IPS DF 6.9 (cell line): ENCODE measurements at regions not wholly inside any gene's neighbourhood (a gene's known extent, or its start where the extent isn't known, plus 50 kb on each side); places are given as distances from the start of the nearest gene placed in this dataset.

Experiments
- DNase-seq: peaks from one replicate; pipeline ENCODE4 v3.0.0-alpha.2; 2013; ENCODE audit warnings: low read depth, low spot score
- H3K27ac ChIP-seq: one replicate; pipeline ENCODE4 v1.5.1; 2013; ENCODE audit warnings: low read length, control low read depth
- H3K27me3 ChIP-seq: 2 replicates; pipeline ENCODE4 v1.6.1; 2013; ENCODE audit warnings: mild to moderate bottlenecking, low read length; ENCODE audit not compliant: control insufficient read depth, insufficient read depth
- H3K36me3 ChIP-seq: 2 replicates; pipeline ENCODE4 v1.6.1; 2013; ENCODE audit warnings: low read length; ENCODE audit not compliant: control insufficient read depth, insufficient read depth
- H3K4me1 ChIP-seq: 2 replicates; pipeline ENCODE4 v1.6.1; 2013; ENCODE audit warnings: low read length; ENCODE audit not compliant: control insufficient read depth, insufficient read depth
- H3K4me3 ChIP-seq: 2 replicates; pipeline ENCODE4 v1.5.1; 2013; ENCODE audit warnings: mild to moderate bottlenecking, low read length
- H3K9me3 ChIP-seq: 2 replicates; pipeline ENCODE4 v1.6.1; 2013; ENCODE audit warnings: low read length, inconsistent platforms; ENCODE audit not compliant: control insufficient read depth, insufficient read depth
- WGBS: extraction: QIAGEN DNeasy Blood & Tissue Kit; methylation state at CpG from one replicate; pipeline ENCODE4 v1.1.7; 2013; ENCODE audit warnings: mixed read lengths, missing lambda C conversion rate; ENCODE audit not compliant: insufficient read length, insufficient coverage; 5-methylcytosine and 5-hydroxymethylcytosine counted together

GRCh38 chr2:59660262-59660661 is 893.2 kb downstream of the BCL11A start:
- no peaks in the 10 kb centered on the region for H3K36me3 ChIP-seq
- no peaks in the 10 kb centered on the region for H3K9me3 ChIP-seq
- no peaks in the 10 kb centered on the region for H3K27me3 ChIP-seq
- WGBS: no CpG with 5 or more reads among the region's 4 CpGs
- H3K27ac ChIP-seq: no peak overlapping the region
- DNase-seq: no peak
- H3K4me3 ChIP-seq: no peak overlapping the region
- peaks cover 3% of the 10 kb centered on the region; the same call in 1 of the 2 replicates for H3K4me1 ChIP-seq

- Histone ChIP-seq H3K27ac (no peak overlapping the region), H3K4me3 (no peak overlapping the region), H3K4me1 (peaks cover 3% of the 10 kb centered on the region; the same call in 1 of the 2 replicates), H3K9me3 (no peaks in the 10 kb centered on the region), H3K27me3 (no peaks in the 10 kb centered on the region), H3K36me3 (no peaks in the 10 kb centered on the region)
- no CpG with 5 or more reads among the region's 7 CpGs for WGBS
- DNase-seq: no peak
Measured at GRCh38 chr2:59658906-59659635, 894.4 kb downstream of the BCL11A start.

- 100% methylated on average over 3 of the region's 9 CpGs for WGBS
- Histone ChIP-seq H3K27ac (no peak overlapping the region), H3K4me1 (no peaks in the 10 kb centered on the region), H3K27me3 (no peaks in the 10 kb centered on the region), H3K4me3 (no peak overlapping the region), H3K9me3 (no peaks in the 10 kb centered on the region), H3K36me3 (no peaks in the 10 kb centered on the region)
- no peak for DNase-seq
Measured at GRCh38 chr2:59655809-59656208, 897.6 kb downstream of the BCL11A start.

GRCh38 chr2:59654710-59655109 is 898.7 kb downstream of the BCL11A start:
- H3K27me3 ChIP-seq: no peaks in the 10 kb centered on the region
- no peak overlapping the region for H3K4me3 ChIP-seq
- WGBS: no CpG with 5 or more reads among the region's 4 CpGs
- no peak for DNase-seq
- no peaks in the 10 kb centered on the region for H3K4me1 ChIP-seq
- H3K27ac ChIP-seq: no peak overlapping the region
- no peaks in the 10 kb centered on the region for H3K9me3 ChIP-seq
- H3K36me3 ChIP-seq: no peaks in the 10 kb centered on the region

GRCh38 chr2:59653164-59653563 is 900.3 kb downstream of the BCL11A start:
- no peaks in the 10 kb centered on the region for H3K9me3 ChIP-seq
- H3K4me1 ChIP-seq: no peaks in the 10 kb centered on the region
- WGBS: no CpG with 5 or more reads among the region's 2 CpGs
- no peaks in the 10 kb centered on the region for H3K36me3 ChIP-seq
- H3K27ac ChIP-seq: no peak overlapping the region
- DNase-seq: no peak
- H3K4me3 ChIP-seq: no peak overlapping the region
- H3K27me3 ChIP-seq: no peaks in the 10 kb centered on the region

GRCh38 chr2:59630789-59631188 is 922.7 kb downstream of the BCL11A start:
- H3K4me3 ChIP-seq: no peak overlapping the region
- H3K27me3 ChIP-seq: no peaks in the 10 kb centered on the region
- no CpG with 5 or more reads among the region's 1 CpG for WGBS
- H3K36me3 ChIP-seq: no peaks in the 10 kb centered on the region
- H3K4me1 ChIP-seq: no peaks in the 10 kb centered on the region
- no peak overlapping the region for H3K27ac ChIP-seq
- no peaks in the 10 kb centered on the region for H3K9me3 ChIP-seq
- no peak for DNase-seq

- no peaks in the 10 kb centered on the region for H3K36me3 ChIP-seq
- H3K27ac ChIP-seq: no peak overlapping the region
- H3K4me3 ChIP-seq: no peak overlapping the region
- H3K4me1 ChIP-seq: no peaks in the 10 kb centered on the region
- no peak for DNase-seq
- H3K27me3 ChIP-seq: no peaks in the 10 kb centered on the region
- no peaks in the 10 kb centered on the region for H3K9me3 ChIP-seq
- no CpG with 5 or more reads among the region's 1 CpG for WGBS
Measured at GRCh38 chr2:59627599-59627998, 925.9 kb downstream of the BCL11A start.

GRCh38 chr2:59622599-59623308 is 930.7 kb downstream of the BCL11A start:
- Histone ChIP-seq H3K27me3 (no peaks in the 10 kb centered on the region), H3K4me3 (no peak overlapping the region), H3K4me1 (no peaks in the 10 kb centered on the region), H3K27ac (no peak overlapping the region), H3K36me3 (no peaks in the 10 kb centered on the region), H3K9me3 (no peaks in the 10 kb centered on the region)
- no peak for DNase-seq

GRCh38 chr2:59604123-59604522 is 949.3 kb downstream of the BCL11A start:
- WGBS: no CpG with 5 or more reads among the region's 1 CpG

GRCh38 chr2:59594671-59595222 is 958.7 kb downstream of the BCL11A start:
- DNase-seq: no peak
- Histone ChIP-seq H3K4me1 (no peaks in the 10 kb centered on the region), H3K36me3 (no peaks in the 10 kb centered on the region), H3K4me3 (no peak overlapping the region), H3K27ac (no peak overlapping the region), H3K9me3 (no peaks in the 10 kb centered on the region), H3K27me3 (no peaks in the 10 kb centered on the region)
- no CpG with 5 or more reads among the region's 5 CpGs for WGBS

More at GRCh38 chr2:59604123-59604522, 949.3 kb downstream of the BCL11A start:
- Histone ChIP-seq H3K27ac (no peak overlapping the region), H3K27me3 (no peaks in the 10 kb centered on the region), H3K36me3 (no peaks in the 10 kb centered on the region), H3K4me1 (no peaks in the 10 kb centered on the region), H3K4me3 (no peak overlapping the region), H3K9me3 (no peaks in the 10 kb centered on the region)
- DNase-seq: no peak
